Neutrophil (primary cell): ENCODE measurements at regions not wholly inside any gene's neighbourhood (a gene's known extent, or its start where the extent isn't known, plus 50 kb on each side); places are given as distances from the start of the nearest gene placed in this dataset.

Source experiments
- H3K27ac ChIP-seq: fragments of 200-600 bp; sonication (generic); 2 replicates; pipeline ENCODE4 v1.5.1; 2016; ENCODE audit warnings: mild to moderate bottlenecking, moderate library complexity
- H3K27me3 ChIP-seq: fragments of 200-600 bp; sonication (generic); 2 replicates; pipeline ENCODE4 v1.6.0; 2016; ENCODE audit warnings: mild to moderate bottlenecking
- H3K36me3 ChIP-seq: fragments of 200-600 bp; sonication (generic); 2 replicates; pipeline ENCODE4 v1.5.1; 2017
- H3K4me1 ChIP-seq, 2 experiments: fragments of 200-600 bp in 1 of 2; sonication (generic) in 1 of 2; 1 replicate in 1 of 2; 2 replicates in 1 of 2; pipeline versions ENCODE4 v1.5.1 to v1.6.1; 2013 to 2016; ENCODE audit warnings: low read depth in 1 of 2, low read length in 1 of 2, mild to moderate bottlenecking in 1 of 2, moderate library complexity in 1 of 2; ENCODE audit not compliant: control insufficient read depth in 1 of 2, insufficient read depth in 1 of 2
- H3K4me3 ChIP-seq, 2 experiments: fragments of 200-600 bp in 1 of 2; sonication (generic) in 1 of 2; 1 replicate in 1 of 2; 2 replicates in 1 of 2; pipeline ENCODE4 v1.5.1; 2013 to 2016; ENCODE audit warnings: low read depth in 1 of 2, low read length in 1 of 2, mild to moderate bottlenecking in 1 of 2, moderate library complexity in 1 of 2
- H3K9me3 ChIP-seq: fragments of 200-600 bp; sonication (generic); 2 replicates; pipeline ENCODE4 v1.5.1; 2016
- CTCF ChIP-seq: fragments of 200-600 bp; sonication (generic); IDR thresholded peaks from 2 replicates; pipeline ENCODE4 v1.5.1; 2016; ENCODE audit warnings: antibody characterized with exemption

DNA sequence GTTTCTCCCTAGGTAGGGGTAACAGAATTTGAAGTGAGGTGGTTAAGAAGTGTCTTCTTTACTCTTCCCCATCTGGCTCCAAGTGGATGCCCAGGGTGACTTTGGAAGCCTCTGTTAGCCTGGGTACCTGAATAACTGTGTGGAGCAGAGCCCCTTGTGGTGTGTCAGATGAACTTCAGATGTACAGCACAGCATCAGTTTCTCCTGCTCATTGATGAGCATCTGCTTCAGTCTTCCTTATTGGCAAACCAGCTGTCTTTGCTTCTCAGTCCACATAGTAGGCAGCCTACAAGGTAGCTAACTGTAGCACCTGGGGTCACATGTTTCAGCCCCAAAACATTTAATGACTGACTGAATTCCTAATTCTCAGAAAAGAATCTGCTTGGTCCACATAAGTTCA lies 56.2 kb upstream of the ATP8B1 start:
- no peaks in the 10 kb centered on the region for H3K9me3 ChIP-seq

GRCh38 chr18:57856557-57857280 lies 53.6 kb upstream of the ATP8B1 start:
- H3K4me1 ChIP-seq, result no peaks in the 10 kb centered on the region
- no peak for TF ChIP-seq CTCF
- H3K27me3 ChIP-seq, result no peaks in the 10 kb centered on the region
- no peak overlapping the region for H3K27ac ChIP-seq
- no peaks in the 10 kb centered on the region for H3K9me3 ChIP-seq
- no peaks in the 10 kb centered on the region for H3K36me3 ChIP-seq
- H3K4me3 ChIP-seq, result no peak overlapping the region

More for the DNA sequence above, 56.2 kb upstream of the ATP8B1 start:
- Histone ChIP-seq H3K36me3 (no peaks in the 10 kb centered on the region), H3K27me3 (no peaks in the 10 kb centered on the region), H3K4me3 (no peak overlapping the region), H3K4me1 (no peaks in the 10 kb centered on the region), H3K27ac (no peak overlapping the region)
- no peak for TF ChIP-seq CTCF

GRCh38 chr18:57856128-57856527 lies 53.0 kb upstream of the ATP8B1 start:
- no peak for TF ChIP-seq CTCF
- H3K9me3 ChIP-seq, result no peaks in the 10 kb centered on the region

DNA sequence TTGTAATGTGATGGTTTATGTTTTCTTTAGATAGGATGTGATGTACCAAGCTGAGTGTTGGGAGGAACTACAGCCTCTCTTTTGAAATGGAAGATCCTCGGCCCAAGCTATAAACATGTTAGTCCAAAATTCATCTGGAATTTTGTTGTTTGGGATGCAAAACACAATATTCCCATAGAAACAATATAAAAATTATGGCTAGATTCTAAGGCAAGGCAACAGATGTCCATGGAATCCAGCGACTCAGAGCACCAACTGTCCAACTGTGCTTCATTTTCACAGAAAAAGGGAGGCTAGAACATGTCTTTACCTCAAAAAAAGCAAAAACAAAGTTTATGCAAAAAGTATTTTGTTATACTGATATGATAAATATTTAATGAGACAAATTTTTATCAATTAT lies 52.4 kb upstream of the ATP8B1 start:
- TF ChIP-seq CTCF, result no peak
- H3K4me3 ChIP-seq, result no peak overlapping the region
- no peak overlapping the region for H3K27ac ChIP-seq
- H3K36me3 ChIP-seq, result no peaks in the 10 kb centered on the region
- no peaks in the 10 kb centered on the region for H3K9me3 ChIP-seq
- H3K4me1 ChIP-seq, result no peaks in the 10 kb centered on the region
- no peaks in the 10 kb centered on the region for H3K27me3 ChIP-seq

More at GRCh38 chr18:57856128-57856527, 53.0 kb upstream of the ATP8B1 start:
- no peak overlapping the region for H3K4me3 ChIP-seq
- H3K4me1 ChIP-seq, result no peaks in the 10 kb centered on the region
- H3K27ac ChIP-seq, result no peak overlapping the region
- H3K36me3 ChIP-seq, result no peaks in the 10 kb centered on the region
- no peaks in the 10 kb centered on the region for H3K27me3 ChIP-seq

GRCh38 chr18:57854726-57855125 lies 51.6 kb upstream of the ATP8B1 start:
- Histone ChIP-seq H3K27ac (no peak overlapping the region), H3K4me1 (no peaks in the 10 kb centered on the region), H3K4me3 (no peak overlapping the region), H3K36me3 (no peaks in the 10 kb centered on the region), H3K27me3 (no peaks in the 10 kb centered on the region), H3K9me3 (no peaks in the 10 kb centered on the region)
- no peak for TF ChIP-seq CTCF
